Ovary (tissue), 7 donors: ENCODE measurements at regions not wholly inside any gene's neighbourhood (a gene's known extent, or its start where the extent isn't known, plus 50 kb on each side); places are given as distances from the start of the nearest gene placed in this dataset.
"Not testable (repeated sequence)": the region's sequence is repeated elsewhere in the genome, so short reads cannot be mapped to it uniquely, and the experiment has no call there.

ENCODE experiments used
- DNase-seq, 5 donors: peaks; one replicate each; pipeline ENCODE4 v3.0.0-alpha.2; 2019 to 2020
- H3K27ac ChIP-seq, 2 donors: fragments of 200-600 bp; one replicate each; pipeline versions ENCODE4 v1.5.1 to v1.8.0; 2019 to 2022
- H3K27me3 ChIP-seq: fragments of 200-600 bp; one replicate; pipeline ENCODE4 v1.8.0; 2022
- H3K36me3 ChIP-seq: fragments of 200-600 bp; sonication (generic); one replicate; pipeline ENCODE4 v1.5.1; 2019
- H3K4me1 ChIP-seq: one replicate; pipeline ENCODE4 v1.8.1; 2013; ENCODE audit warnings: mild to moderate bottlenecking, moderate library complexity; ENCODE audit not compliant: insufficient read depth
- H3K4me3 ChIP-seq: fragments of 200-600 bp; sonication (generic); one replicate; pipeline ENCODE4 v1.5.1; 2017
- H3K9me3 ChIP-seq, 2 donors: fragments of 200-600 bp in 1 of 2; sonication (generic) in 1 of 2; one replicate each; pipeline versions ENCODE4 v1.5.1 to v1.8.1; 2013 to 2019; ENCODE audit warnings: mild to moderate bottlenecking in 1 of 2, moderate library complexity in 1 of 2
- CTCF ChIP-seq, 3 donors: fragments of 450-650 bp in 2 of 3; fragments of 200-600 bp in 1 of 3; IDR thresholded peaks; one replicate each; pipeline versions ENCODE4 v1.5.1 to v1.8.0; 2016 to 2022; ENCODE audit warnings: antibody characterized with exemption in 3 of 3, mild to moderate bottlenecking in 1 of 3
- EP300 ChIP-seq: sonication (generic); formaldehyde crosslinking; IDR thresholded peaks from one replicate; pipeline ENCODE4 v1.6.1; 2017; ENCODE audit warnings: antibody characterized with exemption
- POLR2A ChIP-seq: fragments of 450-650 bp; IDR thresholded peaks from one replicate; pipeline ENCODE4 v1.6.1; 2017; ENCODE audit warnings: antibody characterized with exemption, mild to moderate bottlenecking, moderate library complexity
- WGBS, 3 donors: extraction: QIAGEN DNeasy Blood & Tissue Kit in 1 of 3; methylation state at CpG; one replicate each; pipeline versions ENCODE4 v1.1.5 to v1.1.7; 2013 to 2017; 5-methylcytosine and 5-hydroxymethylcytosine counted together
- intact Hi-C, 4 donors: fragments of 100-400 bp; cut with DNase I; formaldehyde crosslinking; loops; one replicate each; pipeline versions ENCODE4 v1.11.0 to v1.15.1; 2022 to 2023
- donor health status: DM: no; HTN: no; CAD: no; lungs with moderate emphysema.
- donor health status: DM: no; HTN: no; CAD: no.
- donor health status: Bipolar disorder and iron deficiency.
- donor health status: DM: no; HTN: no; CAD: no.
- donor health status: DM: yes; HTN: yes; CAD: no.

- Histone ChIP-seq H3K4me3 (no peak overlapping the region), H3K36me3 (no peaks in the 10 kb centered on the region), H3K4me1 (peaks cover 2% of the 10 kb centered on the region), H3K27me3 (no peaks in the 10 kb centered on the region), H3K27ac (no peak overlapping the region), H3K9me3 (no peaks in the 10 kb centered on the region)
- no peak for DNase-seq
- intact Hi-C loops = loop anchor here in 1 of 4 donors (10.0 kb wide), 1 partner anchor 164 kb away; no protein-coding TSS in a partner anchor
- WGBS, 3 donors = 44 to 62% (median 54%) methylated on average over 3 of the region's 3 CpGs
- TF ChIP-seq POLR2A (no peak), EP300 (no peak), CTCF (IDR thresholded peaks at IDR 0.05) (no peak)
Observed at GRCh38 chr5:91288118-91288916, 94.8 kb downstream of the ARRDC3 start.

- not testable (repeated sequence) for H3K4me3 ChIP-seq, DNase-seq, H3K27ac ChIP-seq, H3K4me1 ChIP-seq, H3K9me3 ChIP-seq, H3K36me3 ChIP-seq, H3K27me3 ChIP-seq
- WGBS, 3 donors = 91 to 97% (median 94%) methylated on average over 4 of the region's 4 CpGs
- intact Hi-C loops = loop anchor here in 1 of 4 donors (10.0 kb wide), 1 partner anchor 160 kb away; no protein-coding TSS in a partner anchor
Observed at GRCh38 chr5:91285062-91285461, 98.1 kb downstream of the ARRDC3 start.

- intact Hi-C loops = loop anchor here in 1 of 4 donors (5.0 to 10.0 kb wide), 2 partner anchors 98 to 159 kb away; partner anchors contain the start of gene ARRDC3
- H3K4me1 ChIP-seq = peaks cover 1% of the 10 kb centered on the region
- no peak for DNase-seq
- H3K9me3 ChIP-seq = no peaks in the 10 kb centered on the region
- H3K27me3 ChIP-seq = no peaks in the 10 kb centered on the region
- no peaks in the 10 kb centered on the region for H3K36me3 ChIP-seq
- H3K27ac ChIP-seq = no peak overlapping the region
- H3K4me3 ChIP-seq = no peak overlapping the region
- TF ChIP-seq CTCF (IDR thresholded peaks at IDR 0.05) (no peak), EP300 (no peak), POLR2A (no peak)
Observed at GRCh38 chr5:91283899-91284298, 99.2 kb downstream of the ARRDC3 start.

GRCh38 chr5:91283326-91283725 is 99.8 kb downstream of the ARRDC3 start:
- TF ChIP-seq CTCF (IDR thresholded peaks at IDR 0.05) = no peak
- TF ChIP-seq POLR2A = no peak
- TF ChIP-seq EP300 = no peak
- Histone ChIP-seq H3K4me1 (no peaks in the 10 kb centered on the region), H3K27me3 (no peaks in the 10 kb centered on the region), H3K27ac (no peak overlapping the region), H3K36me3 (no peaks in the 10 kb centered on the region), H3K4me3 (no peak overlapping the region), H3K9me3 (no peaks in the 10 kb centered on the region)
- DNase-seq = no peak
- intact Hi-C loops = loop anchor here in 1 of 4 donors (5.0 to 10.0 kb wide), 2 partner anchors 99 to 159 kb away; partner anchors contain the start of gene ARRDC3
- WGBS, 3 donors = 75 to 92% (median 87%) methylated on average over 4 of the region's 4 CpGs

- no peak overlapping the region for H3K27ac ChIP-seq
Observed at GRCh38 chr5:91282210-91282609, 100.9 kb downstream of the ARRDC3 start.

More at GRCh38 chr5:91282210-91282609, 100.9 kb downstream of the ARRDC3 start:
- Histone ChIP-seq H3K4me1 (no peaks in the 10 kb centered on the region), H3K27me3 (no peaks in the 10 kb centered on the region), H3K4me3 (no peak overlapping the region), H3K9me3 (no peaks in the 10 kb centered on the region), H3K36me3 (no peaks in the 10 kb centered on the region)
- WGBS, 3 donors = 88 to 94% (median 89%) methylated on average over 7 of the region's 7 CpGs
- no peak for TF ChIP-seq CTCF (IDR thresholded peaks at IDR 0.05)
- intact Hi-C loops = loop anchor here in 1 of 4 donors (5.0 to 10.0 kb wide), 2 partner anchors 100 to 157 kb away; partner anchors contain the start of gene ARRDC3
- no peak for DNase-seq
